SJSA1 (cell line): ENCODE measurements at regions not wholly inside any gene's neighbourhood (a gene's known extent, or its start where the extent isn't known, plus 50 kb on each side); places are given as distances from the start of the nearest gene placed in this dataset.
"Not testable (repeated sequence)": the region's sequence is repeated elsewhere in the genome, so short reads cannot be mapped to it uniquely, and the experiment has no call there.

ENCODE experiments used
- DNase-seq, 2 experiments: peaks; one replicate each; pipeline ENCODE4 v3.0.0-alpha.2; 2015 to 2020; ENCODE audit warnings: low spot score in 2 of 2, low read depth in 1 of 2
- H3K27ac ChIP-seq: fragments of 250-450 bp; sonication (Bioruptor Pico); 2 replicates; pipeline ENCODE4 v1.5.1; 2020; ENCODE audit warnings: mild to moderate bottlenecking, moderate library complexity
- H3K27me3 ChIP-seq: fragments of 250-450 bp; sonication (Bioruptor Pico); replicated peaks from 2 replicates; pipeline ENCODE4 v1.5.1; 2020; ENCODE audit warnings: mild to moderate bottlenecking, moderate library complexity
- H3K36me3 ChIP-seq: fragments of 250-450 bp; sonication (Bioruptor Pico); 2 replicates; pipeline ENCODE4 v1.5.1; 2020; ENCODE audit warnings: mild to moderate bottlenecking
- H3K4me1 ChIP-seq: fragments of 250-450 bp; sonication (Bioruptor Pico); replicated peaks from 2 replicates; pipeline ENCODE4 v1.6.1; 2021; ENCODE audit warnings: mild to moderate bottlenecking
- H3K4me3 ChIP-seq: fragments of 250-450 bp; sonication (Bioruptor Pico); 2 replicates; pipeline ENCODE4 v1.5.1; 2020; ENCODE audit warnings: mild to moderate bottlenecking
- H3K9me3 ChIP-seq: fragments of 250-450 bp; sonication (Bioruptor Pico); replicated peaks from 2 replicates; pipeline ENCODE4 v1.5.1; 2020; ENCODE audit warnings: mild to moderate bottlenecking

DNA sequence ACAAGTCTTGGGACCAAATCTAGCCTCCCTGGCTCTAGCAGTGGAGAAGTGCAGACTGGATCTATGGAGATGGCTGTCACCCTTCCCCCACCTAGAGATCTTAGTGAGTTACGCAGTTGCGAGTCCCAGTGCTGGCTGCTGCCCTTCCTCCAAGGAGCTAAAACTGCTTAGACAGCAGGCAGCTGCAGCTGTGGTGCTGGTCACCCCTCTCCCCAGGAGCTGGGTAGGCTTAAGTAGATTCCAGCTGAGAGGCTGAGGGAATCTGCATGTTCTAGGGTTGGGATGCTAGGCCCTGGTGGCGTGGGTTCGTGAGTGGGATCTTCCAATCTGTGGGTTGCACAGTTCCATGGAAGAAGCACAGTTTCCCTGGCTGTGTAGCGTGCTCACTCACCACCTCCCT lies 120.2 kb downstream of the SLC35B3 start:
- Histone ChIP-seq H3K4me3 (no peak overlapping the region), H3K36me3 (no peaks in the 10 kb centered on the region), H3K4me1 (no peaks in the 10 kb centered on the region), H3K27ac (no peak overlapping the region), H3K9me3 (no peaks in the 10 kb centered on the region), H3K27me3 (no peaks in the 10 kb centered on the region)
- DNase-seq = no peak

DNA sequence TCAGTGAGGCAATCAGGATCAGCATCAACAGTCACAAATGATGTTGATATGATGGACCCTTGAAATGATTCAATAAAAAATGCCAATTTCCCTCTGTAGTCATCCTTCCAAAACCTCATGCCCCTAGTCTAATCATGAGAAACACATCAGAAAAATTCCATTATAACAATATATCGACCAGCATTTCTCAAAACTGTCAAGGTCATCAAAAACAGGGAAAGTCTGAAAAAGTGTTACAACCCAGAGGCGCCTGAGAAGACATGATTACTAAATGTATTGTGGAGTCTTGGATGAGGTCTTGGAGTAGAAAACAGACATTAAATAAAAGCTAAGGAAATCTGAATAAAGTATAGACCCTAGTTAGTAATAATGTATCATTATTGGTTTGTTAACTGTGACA lies 133.8 kb downstream of the SLC35B3 start:
- DNase-seq = no peak
- no peaks in the 10 kb centered on the region for H3K36me3 ChIP-seq
- H3K4me3 ChIP-seq = no peak overlapping the region
- no peak overlapping the region for H3K27ac ChIP-seq
- no peaks in the 10 kb centered on the region for H3K4me1 ChIP-seq
- H3K9me3 ChIP-seq = no peaks in the 10 kb centered on the region
- H3K27me3 ChIP-seq = no peaks in the 10 kb centered on the region; the same call in 1 of the 2 replicates

DNA sequence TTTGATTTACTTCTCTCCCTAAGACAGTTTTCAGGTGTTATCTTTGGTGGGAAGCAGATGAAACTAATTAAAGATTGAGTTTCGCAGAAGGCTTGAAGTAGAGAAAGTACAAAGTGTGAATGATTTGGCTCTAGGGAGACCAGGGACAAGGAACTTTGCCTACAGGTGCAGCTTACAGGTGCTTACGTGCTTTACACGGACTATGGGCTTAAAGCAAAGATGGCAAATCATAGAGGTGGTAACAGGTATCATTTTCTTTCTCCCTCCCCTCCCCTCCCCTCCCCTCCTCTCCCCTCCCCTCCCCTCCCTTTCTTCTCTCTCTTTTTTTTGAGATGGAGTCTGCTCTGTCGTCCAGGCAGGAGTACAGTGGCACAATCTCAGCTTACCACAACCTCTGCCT lies 136.3 kb downstream of the SLC35B3 start:
- Histone ChIP-seq H3K4me3 (no peak overlapping the region), H3K27me3 (no peaks in the 10 kb centered on the region; the same call in 1 of the 2 replicates)

GRCh38 chr6:8282946-8283345 lies 152.4 kb downstream of the SLC35B3 start:
- not testable (repeated sequence) for H3K27ac ChIP-seq, DNase-seq, H3K36me3 ChIP-seq, H3K9me3 ChIP-seq, H3K27me3 ChIP-seq, H3K4me1 ChIP-seq, H3K4me3 ChIP-seq

More for the DNA sequence above, 136.3 kb downstream of the SLC35B3 start:
- Histone ChIP-seq H3K4me1 (no peaks in the 10 kb centered on the region), H3K9me3 (no peaks in the 10 kb centered on the region), H3K27ac (no peak overlapping the region), H3K36me3 (no peaks in the 10 kb centered on the region)
- DNase-seq = no peak

DNA sequence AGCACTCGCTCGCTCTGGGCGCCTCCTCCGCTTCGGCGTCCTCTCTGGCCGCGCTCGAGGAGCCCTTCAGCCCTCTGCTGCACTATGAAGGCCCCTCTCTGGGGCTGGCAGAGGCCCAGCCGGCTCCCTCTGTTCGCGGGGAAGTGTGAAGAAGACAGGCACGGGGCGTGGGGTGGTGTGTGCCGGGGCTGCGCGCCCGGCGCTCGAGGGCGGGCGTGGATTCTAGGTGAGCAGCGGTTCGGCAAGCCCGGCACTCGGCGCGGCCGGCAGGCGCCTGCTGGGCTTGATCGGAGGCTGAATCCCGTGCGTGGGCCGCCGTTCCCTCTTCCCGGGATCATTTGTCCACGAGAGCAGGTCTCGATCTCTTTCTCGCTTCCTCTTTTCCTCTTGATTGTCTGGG lies 153.0 kb downstream of the SLC35B3 start:
- Histone ChIP-seq H3K36me3 (no peaks in the 10 kb centered on the region), H3K4me1 (no peaks in the 10 kb centered on the region), H3K9me3 (no peaks in the 10 kb centered on the region)

GRCh38 chr6:8279041-8279805 lies 156.1 kb downstream of the SLC35B3 start:
- no peak overlapping the region for H3K4me3 ChIP-seq
- no peaks in the 10 kb centered on the region for H3K4me1 ChIP-seq
- no peak overlapping the region for H3K27ac ChIP-seq
- DNase-seq = no peak
- H3K36me3 ChIP-seq = no peaks in the 10 kb centered on the region
- no peaks in the 10 kb centered on the region for H3K27me3 ChIP-seq
- no peaks in the 10 kb centered on the region for H3K9me3 ChIP-seq

More for the DNA sequence above, 153.0 kb downstream of the SLC35B3 start:
- no peak overlapping the region for H3K4me3 ChIP-seq
- no peak for DNase-seq
- no peaks in the 10 kb centered on the region for H3K27me3 ChIP-seq
- H3K27ac ChIP-seq = no peak overlapping the region

DNA sequence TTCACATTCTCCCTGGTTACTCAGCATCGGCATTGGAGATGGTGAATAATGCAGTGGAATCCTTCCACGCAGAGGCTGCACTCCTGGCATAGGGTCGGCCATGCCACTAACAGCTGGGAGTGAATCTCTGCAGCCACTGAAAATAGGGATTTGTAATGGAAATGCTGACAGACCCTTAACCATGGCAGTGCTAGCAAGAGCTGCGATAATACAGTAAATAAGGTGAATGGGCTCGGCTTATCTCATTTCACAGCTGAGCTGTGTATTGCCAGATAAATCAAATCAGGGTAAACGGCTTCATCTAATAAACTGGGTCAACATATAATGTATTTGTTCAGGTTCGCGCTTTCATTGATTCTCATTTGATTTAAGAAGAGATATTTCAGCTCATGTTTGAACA lies 156.8 kb downstream of the SLC35B3 start:
- H3K36me3 ChIP-seq = no peaks in the 10 kb centered on the region
- no peaks in the 10 kb centered on the region for H3K9me3 ChIP-seq
- no peak for DNase-seq
- H3K27me3 ChIP-seq = no peaks in the 10 kb centered on the region
- H3K4me1 ChIP-seq = no peaks in the 10 kb centered on the region
- H3K27ac ChIP-seq = no peak overlapping the region
- H3K4me3 ChIP-seq = no peak overlapping the region

DNA sequence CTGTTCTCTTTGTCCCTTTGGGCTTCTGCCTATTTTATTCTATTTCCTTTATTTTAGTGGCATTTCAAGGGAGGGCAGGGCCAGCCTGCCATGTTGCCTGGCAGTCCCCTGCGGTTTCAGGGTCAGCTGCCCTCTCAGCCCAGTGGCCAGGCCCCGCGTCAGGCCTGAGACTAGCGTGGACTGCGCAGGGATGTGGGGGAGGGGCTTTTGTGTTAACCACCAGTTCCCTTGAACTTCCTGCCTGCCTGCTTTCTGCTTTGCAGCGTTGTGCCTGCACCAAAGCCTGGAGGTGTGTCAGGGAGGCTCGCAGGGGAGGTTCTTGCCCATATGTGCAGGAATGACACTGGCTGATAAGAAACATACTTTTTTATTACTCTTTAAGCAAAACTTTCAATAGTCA lies 157.6 kb downstream of the SLC35B3 start:
- H3K27ac ChIP-seq = no peak overlapping the region
- DNase-seq = no peak

GRCh38 chr6:8276148-8276547 lies 159.2 kb downstream of the SLC35B3 start:
- Histone ChIP-seq H3K4me3 (no peak overlapping the region), H3K27ac (no peak overlapping the region), H3K4me1 (no peaks in the 10 kb centered on the region), H3K9me3 (no peaks in the 10 kb centered on the region), H3K27me3 (no peaks in the 10 kb centered on the region), H3K36me3 (no peaks in the 10 kb centered on the region)
- no peak for DNase-seq

More for the DNA sequence above, 157.6 kb downstream of the SLC35B3 start:
- no peaks in the 10 kb centered on the region for H3K4me1 ChIP-seq
- H3K36me3 ChIP-seq = no peaks in the 10 kb centered on the region
- H3K4me3 ChIP-seq = no peak overlapping the region
- no peaks in the 10 kb centered on the region for H3K9me3 ChIP-seq
- no peaks in the 10 kb centered on the region for H3K27me3 ChIP-seq

GRCh38 chr6:8275667-8276066 lies 159.7 kb downstream of the SLC35B3 start:
- Histone ChIP-seq H3K27ac (no peak overlapping the region), H3K4me3 (no peak overlapping the region), H3K4me1 (no peaks in the 10 kb centered on the region), H3K27me3 (no peaks in the 10 kb centered on the region), H3K9me3 (no peaks in the 10 kb centered on the region), H3K36me3 (no peaks in the 10 kb centered on the region)
- no peak for DNase-seq

DNA sequence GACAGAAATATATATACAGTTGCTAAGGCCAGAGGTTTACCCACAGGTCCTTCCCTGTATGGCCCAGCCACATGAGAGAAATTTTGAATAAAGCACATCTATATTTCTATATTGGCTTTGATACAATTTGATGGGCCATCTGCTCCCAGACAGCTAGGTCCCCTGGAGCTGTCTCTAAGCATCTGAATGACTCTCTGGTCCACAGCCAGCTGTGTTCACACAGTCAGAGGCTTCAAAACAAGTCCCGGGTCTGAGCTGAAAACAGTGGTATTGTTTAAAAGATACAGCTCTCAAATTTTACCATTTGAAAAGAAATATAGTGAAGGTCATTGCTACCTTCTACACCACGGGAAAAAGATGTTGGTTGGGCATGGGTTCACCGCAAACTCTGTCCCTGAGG lies 161.1 kb downstream of the SLC35B3 start:
- no peaks in the 10 kb centered on the region for H3K4me1 ChIP-seq
- H3K9me3 ChIP-seq = no peaks in the 10 kb centered on the region; the same call in 1 of the 2 replicates
- no peak for DNase-seq
- H3K36me3 ChIP-seq = no peaks in the 10 kb centered on the region
- no peak overlapping the region for H3K4me3 ChIP-seq
- H3K27me3 ChIP-seq = no peaks in the 10 kb centered on the region
- H3K27ac ChIP-seq = no peak overlapping the region

DNA sequence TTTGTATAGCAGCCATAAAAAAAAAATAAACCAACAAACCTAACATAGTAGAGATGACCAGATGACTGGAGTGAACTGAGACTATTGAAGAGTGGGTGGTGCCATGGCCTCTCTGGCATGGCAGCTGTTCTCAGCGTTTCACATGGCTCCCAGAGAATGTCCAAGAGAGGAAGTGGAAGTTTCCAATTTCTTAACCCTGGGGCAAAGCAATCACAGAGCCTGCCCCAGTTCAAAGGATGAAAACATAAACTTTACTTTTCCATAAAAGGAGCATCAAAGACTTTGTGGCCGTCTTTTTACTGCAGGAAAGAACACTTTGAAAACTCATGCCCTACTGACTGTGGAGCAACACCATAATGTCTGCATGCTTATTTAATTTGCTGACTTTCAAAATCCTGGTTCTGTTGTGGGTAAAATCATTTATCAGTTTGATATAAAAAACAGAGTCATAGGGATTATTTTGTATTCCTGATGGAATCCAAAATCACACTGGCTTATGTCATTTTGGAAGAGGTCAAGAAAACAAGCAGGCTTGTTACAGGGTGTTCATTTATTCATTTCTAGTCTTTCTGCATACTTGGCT lies 165.4 kb downstream of the SLC35B3 start:
- Histone ChIP-seq H3K9me3 (no peaks in the 10 kb centered on the region; the same call in 1 of the 2 replicates), H3K4me3 (no peak overlapping the region), H3K27ac (no peak overlapping the region), H3K36me3 (no peaks in the 10 kb centered on the region), H3K27me3 (no peaks in the 10 kb centered on the region), H3K4me1 (no peaks in the 10 kb centered on the region)
- DNase-seq = no peak

GRCh38 chr6:8269094-8269493 lies 166.3 kb downstream of the SLC35B3 start:
- Histone ChIP-seq H3K9me3 (no peaks in the 10 kb centered on the region; the same call in 1 of the 2 replicates), H3K4me1 (no peaks in the 10 kb centered on the region), H3K4me3 (no peak overlapping the region), H3K36me3 (no peaks in the 10 kb centered on the region), H3K27me3 (no peaks in the 10 kb centered on the region), H3K27ac (no peak overlapping the region)
- DNase-seq = no peak

- no peaks in the 10 kb centered on the region for H3K36me3 ChIP-seq
- no peak for DNase-seq
- no peaks in the 10 kb centered on the region; the same call in 1 of the 2 replicates for H3K9me3 ChIP-seq
- H3K27me3 ChIP-seq = no peaks in the 10 kb centered on the region
- no peaks in the 10 kb centered on the region for H3K4me1 ChIP-seq
- no peak overlapping the region for H3K27ac ChIP-seq
- no peak overlapping the region for H3K4me3 ChIP-seq
These were observed 166.3 kb upstream of the EEF1E1 start for GRCh38 chr6:8268606-8269005.
